WTC11 (cell line): ENCODE measurements at regions not wholly inside any gene's neighbourhood (a gene's known extent, or its start where the extent isn't known, plus 50 kb on each side); places are given as distances from the start of the nearest gene placed in this dataset.

Experiments used
- ATAC-seq: fragments of 200-7000 bp; cut with Tn5 transposase; 2 replicates; pipeline ENCODE4 v1.10.0; 2021; ENCODE audit warnings: mild to moderate bottlenecking, moderate library complexity
- CTCF ChIA-PET: fragments of 300-600 bp; sonication (Branson Sonifier 250); formaldehyde crosslinking; loops from one replicate; lab custom pipeline; 2021; ENCODE audit warnings: antibody characterized with exemption; lab: Charles Lee
- POLR2A ChIA-PET: fragments of 350-600 bp; sonication (Branson Sonifier 250); formaldehyde crosslinking; loops from one replicate; lab custom pipeline; 2021; ENCODE audit warnings: antibody characterized with exemption; lab: Charles Lee
- DNase-seq: peaks from one replicate; pipeline ENCODE4 v3.0.0; 2021; ENCODE audit warnings: low spot score
- H3K27ac Mint-ChIP-seq: 2 replicates; pipeline ENCODE4 v1.8.0; 2021; ENCODE audit warnings: mixed read lengths
- H3K27me3 Mint-ChIP-seq: 2 replicates; pipeline ENCODE4 v1.8.0; 2021; ENCODE audit warnings: low read depth, mild to moderate bottlenecking, moderate library complexity, mixed read lengths
- H3K36me3 Mint-ChIP-seq: 2 replicates; pipeline ENCODE4 v1.8.0; 2021; ENCODE audit warnings: mixed read lengths
- H3K4me1 Mint-ChIP-seq: 2 replicates; pipeline ENCODE4 v1.8.0; 2022; ENCODE audit warnings: mixed read lengths
- H3K4me3 Mint-ChIP-seq: 2 replicates; pipeline ENCODE4 v1.8.0; 2021; ENCODE audit warnings: mild to moderate bottlenecking, moderate library complexity, mixed read lengths
- H3K9me3 Mint-ChIP-seq: 2 replicates; pipeline ENCODE4 v1.8.0; 2021; ENCODE audit warnings: mixed read lengths
- ATF1 ChIP-seq: sonication (generic); formaldehyde crosslinking; IDR thresholded peaks from 2 replicates; pipeline ENCODE4 v1.8.1; 2023; ENCODE audit warnings: mild to moderate bottlenecking, moderate library complexity, missing genetic modification reagents
- CREB1 ChIP-seq: sonication (generic); formaldehyde crosslinking; IDR thresholded peaks from 2 replicates; pipeline ENCODE4 v1.8.0; 2023; ENCODE audit warnings: mild to moderate bottlenecking, missing genetic modification reagents
- ETV6 ChIP-seq: sonication (generic); formaldehyde crosslinking; IDR thresholded peaks from 2 replicates; pipeline ENCODE4 v1.8.1; 2022; ENCODE audit warnings: mild to moderate bottlenecking, missing genetic modification reagents
- HMGA2 ChIP-seq: fragments of 250-450 bp; sonication (Bioruptor Pico); IDR thresholded peaks from 2 replicates; pipeline ENCODE4 v1.4.0; 2021; ENCODE audit warnings: mild to moderate bottlenecking, moderate library complexity
- NFE2L1 ChIP-seq: sonication (generic); formaldehyde crosslinking; IDR thresholded peaks from 2 replicates; pipeline ENCODE4 v1.8.1; 2023; ENCODE audit warnings: missing genetic modification reagents
- OVOL2 ChIP-seq: fragments of 250-450 bp; sonication (Bioruptor Pico); IDR thresholded peaks from 2 replicates; pipeline ENCODE4 v1.9.0; 2021; ENCODE audit warnings: mild to moderate bottlenecking, borderline replicate concordance
- TP53 ChIP-seq: sonication (generic); formaldehyde crosslinking; IDR thresholded peaks from 2 replicates; pipeline ENCODE4 v1.8.1; 2023; ENCODE audit warnings: mild to moderate bottlenecking, missing genetic modification reagents
- ZNF121 ChIP-seq: sonication (generic); formaldehyde crosslinking; IDR thresholded peaks from 2 replicates; pipeline ENCODE4 v1.8.0; 2023; ENCODE audit warnings: missing genetic modification reagents
- TF ChIP-seq, protein P1 (sequence below): sonication (generic); formaldehyde crosslinking; IDR thresholded peaks from 2 replicates; pipeline ENCODE4 v1.8.1; 2022; ENCODE audit warnings: mild to moderate bottlenecking, missing genetic modification reagents, moderate library complexity, borderline replicate concordance
- TF ChIP-seq, protein P2 (sequence below): fragments of 250-450 bp; sonication (Bioruptor Pico); IDR thresholded peaks from 2 replicates; pipeline ENCODE4 v1.8.0; 2021; ENCODE audit warnings: mild to moderate bottlenecking
- TF ChIP-seq, protein P3 (sequence below): sonication (generic); formaldehyde crosslinking; IDR thresholded peaks from 2 replicates; pipeline ENCODE4 v1.8.1; 2023; ENCODE audit warnings: mild to moderate bottlenecking, missing genetic modification reagents, moderate library complexity
- TF ChIP-seq, protein P4 (sequence below): sonication (generic); formaldehyde crosslinking; IDR thresholded peaks from 2 replicates; pipeline ENCODE4 v1.8.1; 2022; ENCODE audit warnings: missing genetic modification reagents, borderline replicate concordance
- TF ChIP-seq, protein P5 (sequence below): sonication (generic); formaldehyde crosslinking; IDR thresholded peaks from 2 replicates; pipeline ENCODE4 v1.8.0; 2022; ENCODE audit warnings: mild to moderate bottlenecking, missing genetic modification reagents
- TF ChIP-seq, protein P6 (sequence below): sonication (generic); formaldehyde crosslinking; IDR thresholded peaks from 2 replicates; pipeline ENCODE4 v1.8.1; 2022; ENCODE audit warnings: low read depth, mild to moderate bottlenecking, moderate library complexity, missing genetic modification reagents, borderline replicate concordance

DNA sequence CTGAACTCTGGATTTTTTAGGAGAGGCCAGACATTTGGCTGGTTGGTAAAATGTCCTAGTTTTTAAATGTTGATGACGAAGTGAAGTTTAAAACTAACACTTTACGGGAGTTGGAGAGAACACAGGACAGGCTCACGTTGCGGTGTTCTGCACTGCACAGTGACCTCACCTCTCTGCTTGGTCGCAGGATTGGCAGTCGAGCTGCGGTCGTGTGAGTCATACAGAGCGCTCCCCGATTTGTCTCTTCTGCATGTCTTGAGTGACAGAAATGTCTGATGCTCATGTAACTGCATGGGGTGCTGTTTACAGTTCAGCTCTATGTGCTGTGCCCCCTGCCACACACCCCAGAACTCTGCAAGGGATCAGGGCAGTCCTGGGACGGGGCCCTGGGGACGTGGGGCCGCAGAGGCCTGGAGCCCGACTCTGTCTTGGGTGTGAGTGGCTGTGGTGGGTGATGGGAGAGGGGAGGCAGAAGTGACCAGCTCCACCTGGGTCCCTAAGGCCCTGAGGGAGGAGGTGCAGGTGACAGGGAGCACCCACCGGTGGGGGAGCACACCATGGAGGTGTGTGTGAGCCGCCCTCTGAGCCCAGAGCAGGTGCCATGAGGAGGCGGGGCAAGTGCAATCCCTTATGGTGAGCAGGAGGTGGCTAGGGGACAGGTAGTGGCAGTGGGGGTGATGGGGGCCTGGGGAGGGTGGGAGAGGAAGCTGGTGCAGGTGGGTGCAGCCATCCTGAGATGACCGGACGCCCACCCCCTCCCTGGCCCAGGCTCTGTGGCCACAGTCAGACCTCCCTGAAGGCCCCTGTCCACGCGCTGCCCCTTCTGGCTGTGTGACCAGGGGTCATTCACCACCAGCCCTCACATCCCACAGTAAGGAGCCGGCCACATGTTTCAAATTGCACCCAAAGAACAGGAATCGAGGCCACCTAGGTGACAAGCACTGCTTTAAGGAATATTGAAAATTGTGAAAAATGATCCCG lies 77.9 kb upstream of the ADRA2C start:
- TF ChIP-seq, protein P1, sequence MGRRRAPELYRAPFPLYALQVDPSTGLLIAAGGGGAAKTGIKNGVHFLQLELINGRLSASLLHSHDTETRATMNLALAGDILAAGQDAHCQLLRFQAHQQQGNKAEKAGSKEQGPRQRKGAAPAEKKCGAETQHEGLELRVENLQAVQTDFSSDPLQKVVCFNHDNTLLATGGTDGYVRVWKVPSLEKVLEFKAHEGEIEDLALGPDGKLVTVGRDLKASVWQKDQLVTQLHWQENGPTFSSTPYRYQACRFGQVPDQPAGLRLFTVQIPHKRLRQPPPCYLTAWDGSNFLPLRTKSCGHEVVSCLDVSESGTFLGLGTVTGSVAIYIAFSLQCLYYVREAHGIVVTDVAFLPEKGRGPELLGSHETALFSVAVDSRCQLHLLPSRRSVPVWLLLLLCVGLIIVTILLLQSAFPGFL (CRISPR knock-in tag) = no peak
- TF ChIP-seq, protein P2, sequence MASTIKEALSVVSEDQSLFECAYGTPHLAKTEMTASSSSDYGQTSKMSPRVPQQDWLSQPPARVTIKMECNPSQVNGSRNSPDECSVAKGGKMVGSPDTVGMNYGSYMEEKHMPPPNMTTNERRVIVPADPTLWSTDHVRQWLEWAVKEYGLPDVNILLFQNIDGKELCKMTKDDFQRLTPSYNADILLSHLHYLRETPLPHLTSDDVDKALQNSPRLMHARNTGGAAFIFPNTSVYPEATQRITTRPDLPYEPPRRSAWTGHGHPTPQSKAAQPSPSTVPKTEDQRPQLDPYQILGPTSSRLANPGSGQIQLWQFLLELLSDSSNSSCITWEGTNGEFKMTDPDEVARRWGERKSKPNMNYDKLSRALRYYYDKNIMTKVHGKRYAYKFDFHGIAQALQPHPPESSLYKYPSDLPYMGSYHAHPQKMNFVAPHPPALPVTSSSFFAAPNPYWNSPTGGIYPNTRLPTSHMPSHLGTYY (CRISPR knock-in tag) = no peak
- TF ChIP-seq NFE2L1 (no peak), ETV6 (CRISPR knock-in tag) (no peak), HMGA2 (CRISPR knock-in tag) (no peak)
- TF ChIP-seq, protein P3, sequence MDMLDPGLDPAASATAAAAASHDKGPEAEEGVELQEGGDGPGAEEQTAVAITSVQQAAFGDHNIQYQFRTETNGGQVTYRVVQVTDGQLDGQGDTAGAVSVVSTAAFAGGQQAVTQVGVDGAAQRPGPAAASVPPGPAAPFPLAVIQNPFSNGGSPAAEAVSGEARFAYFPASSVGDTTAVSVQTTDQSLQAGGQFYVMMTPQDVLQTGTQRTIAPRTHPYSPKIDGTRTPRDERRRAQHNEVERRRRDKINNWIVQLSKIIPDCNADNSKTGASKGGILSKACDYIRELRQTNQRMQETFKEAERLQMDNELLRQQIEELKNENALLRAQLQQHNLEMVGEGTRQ (CRISPR knock-in tag) = no peak
- TF ChIP-seq, protein P4, sequence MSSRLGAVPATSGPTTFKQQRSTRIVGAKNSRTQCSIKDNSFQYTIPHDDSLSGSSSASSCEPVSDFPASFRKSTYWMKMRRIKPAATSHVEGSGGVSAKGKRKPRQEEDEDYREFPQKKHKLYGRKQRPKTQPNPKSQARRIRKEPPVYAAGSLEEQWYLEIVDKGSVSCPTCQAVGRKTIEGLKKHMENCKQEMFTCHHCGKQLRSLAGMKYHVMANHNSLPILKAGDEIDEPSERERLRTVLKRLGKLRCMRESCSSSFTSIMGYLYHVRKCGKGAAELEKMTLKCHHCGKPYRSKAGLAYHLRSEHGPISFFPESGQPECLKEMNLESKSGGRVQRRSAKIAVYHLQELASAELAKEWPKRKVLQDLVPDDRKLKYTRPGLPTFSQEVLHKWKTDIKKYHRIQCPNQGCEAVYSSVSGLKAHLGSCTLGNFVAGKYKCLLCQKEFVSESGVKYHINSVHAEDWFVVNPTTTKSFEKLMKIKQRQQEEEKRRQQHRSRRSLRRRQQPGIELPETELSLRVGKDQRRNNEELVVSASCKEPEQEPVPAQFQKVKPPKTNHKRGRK (CRISPR knock-in tag) = no peak
- Mint-ChIP-seq H3K27ac (no peak overlapping the region), H3K9me3 (peaks cover 6% of the 10 kb centered on the region; the same call in 1 of the 2 replicates), H3K4me3 (no peak overlapping the region), H3K36me3 (no peaks in the 10 kb centered on the region), H3K4me1 (no peaks in the 10 kb centered on the region), H3K27me3 (no peaks in the 10 kb centered on the region)
- no peak for ATAC-seq
- ChIA-PET CTCF (interaction anchor here (0.9 kb wide), 1 partner anchor 13 kb away, joined by 3 read pairs; no protein-coding TSS in a partner anchor), POLR2A (no interaction called here)
- peak; percentile 6 for DNase-seq

DNA sequence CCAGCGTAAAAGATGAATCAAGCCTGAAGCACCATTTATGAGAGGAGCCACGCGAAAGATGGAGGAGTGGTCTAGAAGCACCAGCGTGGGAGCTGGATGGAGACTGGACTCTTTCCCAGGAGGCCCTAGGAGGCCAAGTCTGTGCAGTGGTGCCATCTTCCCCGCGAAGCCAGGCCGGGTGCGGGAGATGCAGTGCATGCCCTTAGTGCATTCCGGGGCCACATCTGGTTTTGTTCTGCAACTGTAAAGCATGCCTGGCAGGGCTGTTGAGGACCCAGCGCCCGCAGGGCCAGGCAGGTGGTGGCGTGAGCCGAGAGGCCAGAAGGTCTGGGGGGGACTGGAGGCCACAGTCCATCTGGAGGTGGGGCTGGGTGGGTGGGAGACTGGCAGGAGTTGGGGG lies 78.6 kb upstream of the ADRA2C start:
- Mint-ChIP-seq H3K4me3 (no peak overlapping the region), H3K4me1 (no peaks in the 10 kb centered on the region), H3K9me3 (peaks cover 6% of the 10 kb centered on the region; the same call in 1 of the 2 replicates), H3K36me3 (no peaks in the 10 kb centered on the region), H3K27me3 (no peaks in the 10 kb centered on the region), H3K27ac (no peak overlapping the region)
- peak; percentile 7 for DNase-seq
- no peak for TF ChIP-seq NFE2L1
- no peak for TF ChIP-seq ETV6 (CRISPR knock-in tag)
- no peak for TF ChIP-seq CREB1 (CRISPR knock-in tag)
- no peak for TF ChIP-seq OVOL2 (CRISPR knock-in tag)
- TF ChIP-seq ATF1 = no peak
- TF ChIP-seq, protein P5, sequence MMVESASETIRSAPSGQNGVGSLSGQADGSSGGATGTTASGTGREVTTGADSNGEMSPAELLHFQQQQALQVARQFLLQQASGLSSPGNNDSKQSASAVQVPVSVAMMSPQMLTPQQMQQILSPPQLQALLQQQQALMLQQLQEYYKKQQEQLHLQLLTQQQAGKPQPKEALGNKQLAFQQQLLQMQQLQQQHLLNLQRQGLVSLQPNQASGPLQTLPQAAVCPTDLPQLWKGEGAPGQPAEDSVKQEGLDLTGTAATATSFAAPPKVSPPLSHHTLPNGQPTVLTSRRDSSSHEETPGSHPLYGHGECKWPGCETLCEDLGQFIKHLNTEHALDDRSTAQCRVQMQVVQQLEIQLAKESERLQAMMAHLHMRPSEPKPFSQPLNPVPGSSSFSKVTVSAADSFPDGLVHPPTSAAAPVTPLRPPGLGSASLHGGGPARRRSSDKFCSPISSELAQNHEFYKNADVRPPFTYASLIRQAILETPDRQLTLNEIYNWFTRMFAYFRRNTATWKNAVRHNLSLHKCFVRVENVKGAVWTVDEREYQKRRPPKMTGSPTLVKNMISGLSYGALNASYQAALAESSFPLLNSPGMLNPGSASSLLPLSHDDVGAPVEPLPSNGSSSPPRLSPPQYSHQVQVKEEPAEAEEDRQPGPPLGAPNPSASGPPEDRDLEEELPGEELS (CRISPR knock-in tag) = no peak
- TF ChIP-seq, protein P6, sequence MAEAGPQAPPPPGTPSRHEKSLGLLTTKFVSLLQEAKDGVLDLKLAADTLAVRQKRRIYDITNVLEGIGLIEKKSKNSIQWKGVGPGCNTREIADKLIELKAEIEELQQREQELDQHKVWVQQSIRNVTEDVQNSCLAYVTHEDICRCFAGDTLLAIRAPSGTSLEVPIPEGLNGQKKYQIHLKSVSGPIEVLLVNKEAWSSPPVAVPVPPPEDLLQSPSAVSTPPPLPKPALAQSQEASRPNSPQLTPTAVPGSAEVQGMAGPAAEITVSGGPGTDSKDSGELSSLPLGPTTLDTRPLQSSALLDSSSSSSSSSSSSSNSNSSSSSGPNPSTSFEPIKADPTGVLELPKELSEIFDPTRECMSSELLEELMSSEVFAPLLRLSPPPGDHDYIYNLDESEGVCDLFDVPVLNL (CRISPR knock-in tag) = no peak
- no peak for TF ChIP-seq ZNF121 (CRISPR knock-in tag)
- no peak for TF ChIP-seq TP53 (CRISPR knock-in tag)
- CTCF ChIA-PET = interaction anchor here (0.9 kb wide), 1 partner anchor 14 kb away, joined by 3 read pairs; no protein-coding TSS in a partner anchor
- POLR2A ChIA-PET = interaction anchor here (0.5 kb wide), 1 partner anchor 93 kb away, joined by 3 read pairs; no protein-coding TSS in a partner anchor
- no peak for ATAC-seq
